GM18511 (cell line): ENCODE measurements at regions not wholly inside any gene's neighbourhood (a gene's known extent, or its start where the extent isn't known, plus 50 kb on each side); places are given as distances from the start of the nearest gene placed in this dataset.
"Not testable (repeated sequence)": the region's sequence is repeated elsewhere in the genome, so short reads cannot be mapped to it uniquely, and the experiment has no call there.

Experiments used
- ATAC-seq: cut with Tn5 transposase; IDR thresholded peaks from one replicate; pipeline ENCODE4 v1.9.1; 2021; ENCODE audit warnings: mild to moderate bottlenecking, moderate library complexity; ENCODE audit not compliant: unreplicated experiment

GRCh38 chr1:29634746-29635335 is 398.5 kb downstream of the PTPRU start:
- no peak for ATAC-seq

- ATAC-seq, result no peak
These were observed 398.0 kb downstream of the PTPRU start for GRCh38 chr1:29634324-29634723.

DNA sequence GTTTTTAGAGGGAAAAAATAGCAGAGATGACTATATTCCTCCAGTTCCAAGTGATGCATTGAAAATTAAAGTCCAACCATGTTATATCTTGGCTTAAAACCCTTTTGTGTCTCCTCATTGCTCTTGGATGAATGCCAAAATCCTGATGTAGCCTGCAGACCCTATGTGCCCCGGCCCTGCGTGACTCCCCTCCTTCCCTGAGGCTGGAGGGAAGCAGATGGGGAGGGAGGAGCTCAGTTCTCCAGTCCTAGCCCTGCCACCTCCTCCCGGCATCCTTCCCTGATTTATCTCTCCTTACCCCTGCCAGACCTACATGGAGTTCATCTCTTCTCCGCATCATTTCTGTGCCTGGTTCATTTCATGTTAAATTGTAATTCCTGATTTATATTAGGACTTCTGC is 397.4 kb downstream of the PTPRU start:
- ATAC-seq, result no peak

DNA sequence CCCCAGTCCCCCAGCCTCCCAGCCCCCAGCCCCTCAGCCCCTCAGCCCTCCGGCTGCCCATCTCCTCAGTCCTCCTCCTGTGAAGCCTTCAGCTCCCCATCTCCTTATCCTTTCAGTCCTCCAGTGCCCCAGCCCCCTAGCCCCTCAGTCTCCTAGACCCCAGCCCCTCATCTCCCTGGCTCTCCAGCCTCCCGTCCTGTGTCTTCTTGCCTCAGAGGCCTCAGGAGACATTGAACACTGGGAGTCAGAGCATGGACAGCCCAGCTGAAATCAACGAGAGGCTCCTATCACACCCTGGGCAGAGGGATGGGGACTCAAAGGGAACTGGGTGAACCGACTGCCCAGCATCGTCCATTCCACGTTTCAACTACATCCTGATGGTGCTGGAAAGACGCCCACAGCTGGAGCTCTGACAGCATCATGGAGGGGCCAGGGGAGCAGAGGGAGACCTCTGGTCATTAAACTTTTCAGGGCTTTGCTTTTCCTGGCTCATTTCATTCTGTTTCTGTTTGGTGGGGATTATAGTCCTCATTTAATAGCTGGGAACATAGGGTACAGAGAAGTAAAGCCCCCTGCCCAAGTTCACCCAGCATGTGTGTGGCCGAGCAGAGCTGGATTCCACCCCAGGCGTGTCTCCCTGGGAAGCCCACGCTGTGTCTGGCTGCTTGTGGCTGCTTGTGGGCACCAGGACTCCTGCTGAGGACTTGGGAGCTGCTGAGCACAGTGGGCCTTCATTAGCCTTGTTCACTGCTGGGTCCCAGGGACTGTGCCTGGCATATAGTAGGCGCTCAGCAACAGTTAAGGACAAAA is 396.7 kb downstream of the PTPRU start:
- no peak for ATAC-seq

- no peak for ATAC-seq
These were observed 395.8 kb downstream of the PTPRU start for GRCh38 chr1:29631836-29632805.

DNA sequence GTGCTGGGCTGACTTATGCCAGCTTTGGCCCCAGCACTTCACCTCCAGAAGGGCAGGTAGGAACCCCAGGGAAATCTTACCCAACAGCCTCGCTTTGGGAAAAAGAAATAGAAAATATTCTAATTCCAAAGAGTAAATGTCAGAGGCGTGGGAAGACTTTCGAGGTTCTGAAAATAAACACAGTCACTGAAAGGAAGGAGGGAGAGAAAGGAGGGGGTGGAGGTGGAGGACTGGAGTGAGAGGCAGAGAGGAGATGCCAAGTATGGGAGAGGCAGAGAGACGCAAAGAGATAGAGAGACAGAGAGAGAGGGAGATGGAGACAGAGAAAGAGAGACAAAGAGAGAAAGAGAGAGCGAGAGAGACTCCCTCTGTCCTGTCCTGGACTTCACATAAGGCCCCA is 395.0 kb downstream of the PTPRU start:
- no peak for ATAC-seq

DNA sequence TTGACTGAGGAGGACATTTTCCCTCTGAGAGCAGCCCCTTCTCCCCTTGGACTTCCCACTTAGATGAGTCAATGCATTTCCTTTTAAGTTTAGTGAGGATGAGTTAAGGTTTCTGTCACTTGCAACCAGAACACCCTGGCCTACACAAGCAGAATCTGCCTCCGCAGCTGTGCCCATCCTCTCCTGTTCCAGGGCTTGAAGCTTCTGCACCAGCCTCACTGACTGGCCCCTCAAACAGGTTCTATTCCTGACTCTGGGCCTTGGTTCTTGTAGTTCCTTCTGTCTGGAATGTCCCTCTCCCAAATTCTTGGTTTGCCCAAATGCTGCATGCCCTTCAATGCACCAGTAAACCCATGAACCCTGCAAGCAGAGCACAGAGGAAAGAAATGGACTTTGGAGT is 394.4 kb downstream of the PTPRU start:
- ATAC-seq, result no peak

GRCh38 chr1:29629814-29630516 is 393.6 kb downstream of the PTPRU start:
- no peak for ATAC-seq

DNA sequence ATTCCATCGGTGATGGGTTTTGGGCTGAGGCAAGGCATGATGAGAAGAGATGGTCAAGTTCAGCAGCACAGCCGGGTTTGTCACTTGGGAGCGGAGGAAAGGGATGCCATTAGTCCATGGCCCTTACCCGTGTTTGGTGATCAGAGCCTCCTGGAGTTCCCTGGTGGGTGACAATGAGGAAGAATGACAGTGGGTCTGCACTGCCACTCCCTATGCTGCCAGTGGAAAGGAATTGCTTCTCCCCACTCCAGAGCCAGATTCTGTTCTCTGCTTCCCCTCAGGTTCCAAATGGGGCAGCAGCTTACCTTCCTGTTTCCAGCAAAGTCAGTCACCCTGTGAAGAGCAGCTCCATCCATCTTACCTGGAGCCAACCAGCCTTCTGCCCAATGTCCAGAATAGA is 393.1 kb downstream of the PTPRU start:
- no peak for ATAC-seq

GRCh38 chr1:29628190-29628589 is 391.9 kb downstream of the PTPRU start:
- no peak for ATAC-seq

GRCh38 chr1:29626726-29627125 is 390.4 kb downstream of the PTPRU start:
- no peak for ATAC-seq

GRCh38 chr1:29626066-29626465 is 389.7 kb downstream of the PTPRU start:
- no peak for ATAC-seq

DNA sequence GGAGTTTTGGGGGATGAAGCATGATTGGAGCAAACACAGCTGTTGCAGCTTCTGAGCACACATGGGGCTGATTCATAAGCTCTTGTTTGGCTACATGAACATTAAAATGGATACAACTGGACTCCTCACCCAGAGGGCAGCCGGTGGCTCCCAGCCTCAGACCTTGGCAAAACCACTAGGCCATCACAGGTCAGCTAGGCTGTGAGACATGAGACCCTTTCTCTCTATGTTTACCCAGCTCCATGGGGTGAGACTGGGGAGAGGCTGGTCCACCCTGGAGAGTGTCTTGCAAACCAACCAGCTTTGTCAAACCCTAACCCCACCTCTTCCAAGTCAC is 388.7 kb downstream of the PTPRU start:
- no peak for ATAC-seq

GRCh38 chr1:29624320-29625083 is 388.2 kb downstream of the PTPRU start:
- ATAC-seq, result no peak

DNA sequence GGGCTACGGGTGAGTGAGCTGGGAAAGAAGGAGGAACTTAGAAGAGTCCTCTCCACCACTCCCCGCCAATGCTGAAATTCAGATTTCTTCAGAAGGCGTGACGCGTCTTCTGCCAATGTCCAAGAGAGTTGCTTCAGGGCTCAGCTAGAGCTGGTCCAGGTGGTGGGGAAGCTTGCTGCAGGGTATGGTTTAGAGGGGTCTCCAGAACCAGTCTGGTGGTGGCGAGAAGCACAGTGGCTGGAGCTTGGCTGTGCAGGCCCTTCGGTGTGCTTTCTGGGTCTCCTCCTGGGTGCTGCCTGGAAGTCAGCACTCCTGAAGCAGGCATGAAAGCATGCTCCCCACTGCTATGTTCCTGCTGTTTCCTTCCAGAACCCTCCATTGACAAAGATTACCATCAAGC is 387.2 kb downstream of the PTPRU start:
- no peak for ATAC-seq

GRCh38 chr1:29621826-29622435 is 385.6 kb downstream of the PTPRU start:
- ATAC-seq, result no peak

DNA sequence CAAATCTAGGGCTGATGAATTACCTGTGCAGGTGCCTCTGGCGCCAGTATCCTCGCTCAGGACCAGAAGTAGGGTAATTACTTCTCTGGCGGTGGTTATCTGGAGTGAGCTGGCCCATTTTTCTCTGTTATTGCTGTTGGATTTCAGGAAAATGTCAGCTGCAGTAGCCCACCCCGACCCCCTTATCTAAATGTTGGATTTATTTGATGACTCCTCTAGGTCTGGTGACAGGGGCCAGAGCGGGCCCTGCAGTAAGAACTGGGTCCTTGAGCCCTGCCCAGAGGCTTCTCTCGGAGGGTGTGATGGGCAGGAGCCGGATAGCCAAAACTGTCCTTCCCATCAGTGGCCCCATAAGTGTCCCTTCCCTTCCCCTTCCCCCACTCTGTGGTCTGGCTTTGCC is 384.3 kb downstream of the PTPRU start:
- no peak for ATAC-seq

DNA sequence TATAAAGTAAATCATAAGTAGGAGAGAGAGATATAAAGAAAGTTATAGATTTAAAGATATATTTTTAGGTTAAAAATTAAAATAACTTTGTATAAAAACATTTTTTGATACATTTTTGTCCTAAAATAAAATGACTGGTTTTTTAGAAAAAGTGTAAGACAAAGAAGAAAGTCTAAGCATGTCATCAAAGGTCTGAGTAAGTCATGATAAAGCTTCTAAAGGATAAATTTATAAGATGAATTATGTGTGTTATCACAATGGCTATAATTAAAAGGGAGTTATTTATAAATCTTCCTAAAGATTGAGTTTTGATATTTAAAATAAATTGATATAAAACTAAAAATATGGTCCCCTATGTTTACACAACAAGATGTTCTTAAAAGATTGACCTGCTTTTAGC is 370.9 kb downstream of the PTPRU start:
- no peak for ATAC-seq

GRCh38 chr1:29604796-29605195 is 368.5 kb downstream of the PTPRU start:
- not testable (repeated sequence) for ATAC-seq

DNA sequence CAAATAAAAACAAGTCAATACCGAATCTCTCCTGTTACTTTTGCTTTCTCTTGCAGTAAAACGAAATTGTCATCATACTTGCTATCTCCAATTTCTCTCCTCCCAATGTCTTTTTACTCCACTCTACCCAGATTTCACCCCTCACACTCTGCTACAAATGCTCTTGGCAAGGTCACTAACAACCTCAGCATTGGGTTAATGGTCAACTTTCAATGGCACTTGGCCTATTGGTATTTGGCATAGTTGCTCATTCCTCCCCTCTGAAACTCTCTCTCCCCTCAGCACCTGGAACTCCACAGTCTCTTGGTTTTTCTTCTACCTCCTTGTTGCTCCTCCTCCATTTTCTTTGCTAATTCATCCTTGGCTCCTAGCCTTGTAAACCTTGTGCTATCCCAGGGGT is 367.3 kb downstream of the PTPRU start:
- no peak for ATAC-seq
